SU-DHL-6 (cell line): ENCODE measurements at regions not wholly inside any gene's neighbourhood (a gene's known extent, or its start where the extent isn't known, plus 50 kb on each side); places are given as distances from the start of the nearest gene placed in this dataset.

ENCODE experiments used
- CTCF ChIP-seq: fragments of 200-600 bp; sonication (generic); IDR thresholded peaks from one replicate; pipeline ENCODE4 v1.5.1; 2017; ENCODE audit warnings: antibody characterized with exemption, mild to moderate bottlenecking, low read length, moderate library complexity; ENCODE audit not compliant: insufficient read depth, poor library complexity, severe bottlenecking
- EZH2phosphoT487 ChIP-seq: fragments of 200-600 bp; sonication (generic), shearing (Covaris generic); conservative IDR thresholded peaks from 2 replicates; pipeline ENCODE4 v1.6.1; 2018; ENCODE audit warnings: mild to moderate bottlenecking, antibody characterized with exemption, low read length, moderate library complexity, mixed read lengths

- TF ChIP-seq CTCF, result no peak
- no peak for TF ChIP-seq EZH2phosphoT487
Observed at GRCh38 chr5:4533457-4534105, 606.5 kb upstream of the ADAMTS16 start.
